HG03097 (cell line): ENCODE measurements at regions not wholly inside any gene's neighbourhood (a gene's known extent, or its start where the extent isn't known, plus 50 kb on each side); places are given as distances from the start of the nearest gene placed in this dataset.
"Not testable (repeated sequence)": the region's sequence is repeated elsewhere in the genome, so short reads cannot be mapped to it uniquely, and the experiment has no call there.

ENCODE experiments used
- ATAC-seq: cut with Tn5 transposase; IDR thresholded peaks from one replicate; pipeline ENCODE4 v1.9.1; 2021; ENCODE audit not compliant: unreplicated experiment, low FRiP score

- not testable (repeated sequence) for ATAC-seq
These were observed 186.4 kb downstream of the ADRA2C start for GRCh38 chr4:3952443-3953139.

GRCh38 chr4:3953140-3953489 is 186.9 kb downstream of the ADRA2C start:
- ATAC-seq = not testable (repeated sequence)

- peak; percentile 36 for ATAC-seq
These were observed 188.5 kb downstream of the ADRA2C start for GRCh38 chr4:3954540-3955320.

DNA sequence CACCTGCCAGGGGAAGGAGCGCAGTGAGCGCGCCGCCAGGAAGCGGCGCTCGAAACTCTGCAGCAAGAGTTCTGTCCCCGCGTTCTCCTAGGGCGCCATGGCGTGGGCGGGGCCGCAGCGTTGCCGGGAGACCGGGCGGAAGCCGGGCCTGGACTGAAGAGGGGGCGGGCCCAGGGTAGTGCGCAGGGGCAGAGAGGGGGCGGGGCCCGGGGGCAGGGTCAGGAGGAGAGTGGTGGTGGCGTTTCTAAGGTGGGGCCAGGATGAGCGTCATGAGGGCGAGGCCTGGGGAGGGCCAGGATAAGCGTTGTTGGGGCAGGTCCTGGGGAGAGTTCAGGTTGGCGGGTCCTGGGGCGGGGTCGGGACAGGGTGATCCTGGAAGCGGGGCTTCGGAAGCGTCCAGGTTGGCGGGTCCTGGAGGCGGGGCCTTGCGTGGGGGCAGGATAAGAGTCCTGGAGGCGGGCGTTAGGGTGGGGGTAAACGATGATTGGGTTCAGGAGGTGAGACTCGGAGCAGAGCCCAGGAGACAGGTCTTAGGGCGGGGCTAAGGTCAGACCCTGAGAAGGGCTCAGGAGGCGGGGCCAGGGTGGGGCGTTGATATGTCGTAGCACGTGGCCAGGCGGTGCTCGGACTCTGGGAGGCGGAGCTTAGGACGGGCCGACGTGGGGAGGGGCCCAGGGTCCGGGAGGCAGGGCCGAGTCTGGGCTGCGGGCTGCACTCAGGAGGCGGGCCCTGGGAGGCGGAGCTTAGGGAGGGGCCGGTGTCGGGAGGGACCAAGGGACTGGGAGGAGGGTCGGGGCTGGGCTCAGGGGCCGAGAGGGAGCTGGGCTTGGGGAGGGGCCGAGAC is 189.4 kb downstream of the ADRA2C start:
- peak; percentile 96 for ATAC-seq

DNA sequence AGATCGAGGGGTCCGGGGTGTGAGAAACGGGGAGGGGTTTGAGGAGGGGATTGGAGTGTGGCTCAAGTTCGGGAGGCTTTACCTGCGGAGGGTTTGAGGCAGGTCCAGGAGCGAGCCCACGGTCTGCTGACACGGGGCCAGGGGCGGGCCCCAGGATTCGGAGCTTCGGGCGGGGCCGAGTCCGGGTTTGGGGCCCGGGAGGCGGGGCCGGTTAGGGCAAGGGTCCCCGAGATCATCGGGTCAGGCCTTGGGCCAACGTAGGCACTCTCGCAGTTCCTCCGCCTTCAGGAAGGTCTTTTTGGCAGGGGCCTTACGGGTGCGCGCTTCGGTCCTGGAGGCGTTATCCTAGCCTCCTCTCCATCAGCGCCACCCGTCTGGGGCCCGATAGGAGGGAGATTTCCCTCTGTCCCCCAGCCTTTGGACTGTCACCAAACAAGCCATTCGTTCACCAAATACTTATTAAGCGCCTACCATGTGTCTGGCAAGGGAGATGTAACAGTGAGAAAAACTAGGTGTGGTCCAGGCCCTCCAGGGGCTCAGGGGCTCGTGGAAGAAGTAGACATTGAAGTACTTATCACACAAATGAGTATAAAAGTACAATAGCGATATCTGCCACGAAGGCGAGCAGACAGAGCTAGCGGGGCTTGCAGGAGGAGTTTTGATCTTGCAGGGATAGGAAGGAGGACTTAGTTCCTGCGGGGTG is 190.1 kb downstream of the ADRA2C start:
- ATAC-seq = not testable (repeated sequence)

DNA sequence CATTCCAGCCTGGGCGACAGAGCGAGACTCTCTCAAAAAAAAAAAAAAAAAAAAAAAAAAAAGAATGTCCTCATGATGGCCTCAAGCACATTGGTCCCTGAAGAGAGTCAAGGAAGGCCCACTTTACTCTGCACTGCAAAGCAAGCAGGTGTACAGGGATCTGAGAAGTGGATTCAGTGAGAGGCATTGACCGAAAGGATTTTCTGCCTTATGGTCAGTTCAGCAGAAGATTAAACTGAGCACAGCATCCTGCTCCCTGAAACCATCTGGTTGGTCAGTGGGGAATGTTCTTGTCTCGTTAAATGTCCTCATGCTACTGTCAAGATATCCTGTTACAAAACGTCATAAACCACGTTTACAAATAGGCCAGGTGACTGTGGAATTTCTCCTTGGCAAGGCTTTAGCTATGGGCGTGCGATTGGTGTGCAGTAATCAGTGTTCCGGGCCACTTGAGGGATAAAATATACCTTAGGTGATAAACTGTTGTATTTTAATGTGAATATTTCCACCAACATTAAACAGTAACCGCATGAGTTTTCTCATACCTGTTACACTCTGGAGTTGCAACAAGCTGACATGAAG is 195.0 kb downstream of the ADRA2C start:
- not testable (repeated sequence) for ATAC-seq

- not testable (repeated sequence) for ATAC-seq
These were observed 198.5 kb downstream of the ADRA2C start for GRCh38 chr4:3964572-3965278.

GRCh38 chr4:3967204-3967603 is 201.0 kb downstream of the ADRA2C start:
- not testable (repeated sequence) for ATAC-seq

GRCh38 chr4:3972626-3973025 is 206.4 kb downstream of the ADRA2C start:
- ATAC-seq = not testable (repeated sequence)

GRCh38 chr4:3973581-3974200 is 207.5 kb downstream of the ADRA2C start:
- not testable (repeated sequence) for ATAC-seq

- ATAC-seq = not testable (repeated sequence)
These were observed 217.4 kb downstream of the ADRA2C start for GRCh38 chr4:3983518-3984125.

- ATAC-seq = not testable (repeated sequence)
These were observed 218.6 kb downstream of the ADRA2C start for GRCh38 chr4:3984796-3985195.

- not testable (repeated sequence) for ATAC-seq
These were observed 220.2 kb downstream of the ADRA2C start for GRCh38 chr4:3986412-3986811.

GRCh38 chr4:3997386-3997785 is 229.3 kb downstream of the OTOP1 start:
- ATAC-seq = not testable (repeated sequence)

DNA sequence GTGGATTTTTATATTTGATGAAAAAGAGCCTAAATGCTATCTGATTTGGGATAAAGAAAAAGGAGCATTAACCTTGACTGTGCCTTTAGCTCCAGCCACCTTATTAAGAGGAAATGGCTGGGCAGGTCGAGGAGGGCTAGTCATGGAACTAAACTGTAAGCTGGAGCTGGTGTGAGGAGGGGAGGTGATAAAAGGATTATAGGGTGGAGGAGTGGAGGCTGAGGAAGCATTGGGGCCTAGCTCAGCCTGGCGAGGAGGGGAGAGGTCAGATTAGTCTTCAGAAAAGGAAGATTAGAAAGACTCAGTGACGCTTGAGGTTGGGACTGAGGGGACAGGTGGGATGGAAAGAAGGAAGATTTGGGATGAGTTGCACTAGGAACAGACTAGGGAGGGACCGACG is 222.7 kb downstream of the OTOP1 start:
- ATAC-seq = not testable (repeated sequence)

GRCh38 chr4:4004702-4005101 is 222.0 kb downstream of the OTOP1 start:
- not testable (repeated sequence) for ATAC-seq

- not testable (repeated sequence) for ATAC-seq
These were observed 220.4 kb downstream of the OTOP1 start for GRCh38 chr4:4006356-4006755.

- ATAC-seq = not testable (repeated sequence)
These were observed 207.7 kb downstream of the OTOP1 start for GRCh38 chr4:4019071-4019470.
